IPS DF 6.9 (cell line): ENCODE measurements at regions not wholly inside any gene's neighbourhood (a gene's known extent, or its start where the extent isn't known, plus 50 kb on each side); places are given as distances from the start of the nearest gene placed in this dataset.

Experiments used
- DNase-seq: peaks from one replicate; pipeline ENCODE4 v3.0.0-alpha.2; 2013; ENCODE audit warnings: low read depth, low spot score
- H3K27ac ChIP-seq: one replicate; pipeline ENCODE4 v1.5.1; 2013; ENCODE audit warnings: low read length, control low read depth
- H3K27me3 ChIP-seq: 2 replicates; pipeline ENCODE4 v1.6.1; 2013; ENCODE audit warnings: mild to moderate bottlenecking, low read length; ENCODE audit not compliant: control insufficient read depth, insufficient read depth
- H3K36me3 ChIP-seq: 2 replicates; pipeline ENCODE4 v1.6.1; 2013; ENCODE audit warnings: low read length; ENCODE audit not compliant: control insufficient read depth, insufficient read depth
- H3K4me1 ChIP-seq: 2 replicates; pipeline ENCODE4 v1.6.1; 2013; ENCODE audit warnings: low read length; ENCODE audit not compliant: control insufficient read depth, insufficient read depth
- H3K4me3 ChIP-seq: 2 replicates; pipeline ENCODE4 v1.5.1; 2013; ENCODE audit warnings: mild to moderate bottlenecking, low read length
- H3K9me3 ChIP-seq: 2 replicates; pipeline ENCODE4 v1.6.1; 2013; ENCODE audit warnings: low read length, inconsistent platforms; ENCODE audit not compliant: control insufficient read depth, insufficient read depth
- WGBS: extraction: QIAGEN DNeasy Blood & Tissue Kit; methylation state at CpG from one replicate; pipeline ENCODE4 v1.1.7; 2013; ENCODE audit warnings: mixed read lengths, missing lambda C conversion rate; ENCODE audit not compliant: insufficient read length, insufficient coverage; 5-methylcytosine and 5-hydroxymethylcytosine counted together

- Histone ChIP-seq H3K36me3 (no peaks in the 10 kb centered on the region), H3K27me3 (no peaks in the 10 kb centered on the region), H3K4me3 (no peak overlapping the region), H3K9me3 (no peaks in the 10 kb centered on the region), H3K27ac (no peak overlapping the region), H3K4me1 (no peaks in the 10 kb centered on the region)
- no CpG with 5 or more reads among the region's 2 CpGs for WGBS
- no peak for DNase-seq
These were observed 505.1 kb downstream of the DNAH5 start for GRCh38 chr5:13439430-13439829.

GRCh38 chr5:13427827-13428557 lies 516.5 kb downstream of the DNAH5 start:
- Histone ChIP-seq H3K27me3 (no peaks in the 10 kb centered on the region), H3K4me1 (no peaks in the 10 kb centered on the region; the same call in 1 of the 2 replicates), H3K4me3 (no peak overlapping the region), H3K36me3 (no peaks in the 10 kb centered on the region), H3K27ac (no peak overlapping the region), H3K9me3 (no peaks in the 10 kb centered on the region)
- no CpG with 5 or more reads among the region's 6 CpGs for WGBS
- no peak for DNase-seq

DNA sequence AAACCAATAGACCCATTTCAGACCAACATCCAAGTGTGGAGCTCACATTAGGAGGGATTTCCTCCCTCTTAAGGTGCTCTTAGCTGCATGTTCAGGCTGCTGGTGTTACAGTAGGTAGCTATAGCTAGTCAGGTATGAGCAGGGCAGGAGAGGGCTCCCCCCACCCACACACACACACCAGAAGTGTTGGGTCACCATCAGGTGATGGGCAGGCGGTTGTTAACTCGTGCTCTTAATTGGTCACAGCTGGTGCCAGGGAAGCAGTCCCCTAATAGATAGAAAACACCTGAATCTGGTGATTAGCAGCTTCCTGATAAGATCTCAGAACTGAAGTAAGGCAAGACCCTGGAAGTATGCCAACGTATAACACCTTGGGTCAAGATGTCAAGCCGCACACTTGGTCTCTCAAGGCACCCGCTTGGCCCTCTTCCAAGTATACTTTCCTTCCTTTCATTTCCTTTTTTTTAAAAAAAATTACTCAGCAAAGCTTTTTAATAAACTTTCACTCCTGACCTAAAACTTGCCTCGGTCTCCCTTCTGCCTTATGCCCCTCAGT lies 532.4 kb downstream of the DNAH5 start:
- Histone ChIP-seq H3K27me3 (no peaks in the 10 kb centered on the region), H3K4me3 (no peak overlapping the region), H3K36me3 (no peaks in the 10 kb centered on the region), H3K9me3 (no peaks in the 10 kb centered on the region), H3K27ac (no peak overlapping the region), H3K4me1 (no peaks in the 10 kb centered on the region)
- WGBS: no CpG with 5 or more reads among the region's 6 CpGs
- no peak for DNase-seq

DNA sequence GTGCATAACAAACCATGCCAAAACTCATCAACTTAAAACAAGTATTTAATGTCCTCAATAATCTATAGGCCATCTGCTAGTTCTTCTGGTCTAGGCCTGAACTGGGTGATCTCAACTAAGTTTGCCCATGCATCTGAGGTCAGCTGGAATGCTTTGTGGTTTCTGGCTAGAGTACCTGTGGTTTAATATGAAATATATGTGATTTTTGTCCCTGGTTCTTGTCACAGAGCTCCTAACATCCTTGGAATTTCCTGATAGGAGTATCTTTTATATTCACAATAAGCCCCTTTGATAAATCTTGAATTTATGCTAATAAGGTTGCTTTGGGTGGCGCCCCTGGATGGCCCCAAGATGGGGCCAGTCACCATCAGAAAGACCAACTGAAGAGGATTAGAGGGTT lies 535.9 kb downstream of the DNAH5 start:
- no peaks in the 10 kb centered on the region for H3K27me3 ChIP-seq
- DNase-seq: no peak

GRCh38 chr5:13403351-13403750 lies 541.1 kb downstream of the DNAH5 start:
- no peaks in the 10 kb centered on the region for H3K27me3 ChIP-seq
- H3K27ac ChIP-seq: no peak overlapping the region
- H3K36me3 ChIP-seq: no peaks in the 10 kb centered on the region
- H3K9me3 ChIP-seq: no peaks in the 10 kb centered on the region
- no peak for DNase-seq
- no peak overlapping the region for H3K4me3 ChIP-seq
- H3K4me1 ChIP-seq: no peaks in the 10 kb centered on the region

More for the DNA sequence above, 535.9 kb downstream of the DNAH5 start:
- H3K4me3 ChIP-seq: no peak overlapping the region
- H3K36me3 ChIP-seq: no peaks in the 10 kb centered on the region
- H3K27ac ChIP-seq: no peak overlapping the region
- WGBS: no CpG with 5 or more reads among the region's 1 CpG
- no peaks in the 10 kb centered on the region for H3K9me3 ChIP-seq
- H3K4me1 ChIP-seq: no peaks in the 10 kb centered on the region

DNA sequence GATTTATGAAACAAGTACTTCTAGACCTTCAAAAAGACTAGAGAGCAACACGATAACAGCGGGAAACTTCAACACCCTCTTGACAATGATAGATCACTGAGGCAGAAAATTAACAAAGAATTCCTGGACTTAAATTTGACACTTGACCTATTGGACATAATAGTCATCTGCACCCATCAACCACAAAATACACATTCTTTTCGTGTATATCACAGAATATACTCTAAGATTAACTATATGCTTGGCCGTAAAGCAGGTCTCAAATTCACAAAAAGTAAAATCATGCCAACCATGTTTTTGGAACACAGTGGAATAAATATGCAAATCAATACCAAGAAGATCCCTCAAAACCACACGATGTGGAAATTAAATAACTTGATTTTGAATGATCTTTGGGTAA lies 559.4 kb downstream of the DNAH5 start:
- Histone ChIP-seq H3K27me3 (no peaks in the 10 kb centered on the region), H3K9me3 (no peaks in the 10 kb centered on the region), H3K4me3 (no peak overlapping the region), H3K27ac (no peak overlapping the region), H3K36me3 (no peaks in the 10 kb centered on the region), H3K4me1 (no peaks in the 10 kb centered on the region)
- DNase-seq: no peak
- WGBS: no CpG with 5 or more reads among the region's 5 CpGs

DNA sequence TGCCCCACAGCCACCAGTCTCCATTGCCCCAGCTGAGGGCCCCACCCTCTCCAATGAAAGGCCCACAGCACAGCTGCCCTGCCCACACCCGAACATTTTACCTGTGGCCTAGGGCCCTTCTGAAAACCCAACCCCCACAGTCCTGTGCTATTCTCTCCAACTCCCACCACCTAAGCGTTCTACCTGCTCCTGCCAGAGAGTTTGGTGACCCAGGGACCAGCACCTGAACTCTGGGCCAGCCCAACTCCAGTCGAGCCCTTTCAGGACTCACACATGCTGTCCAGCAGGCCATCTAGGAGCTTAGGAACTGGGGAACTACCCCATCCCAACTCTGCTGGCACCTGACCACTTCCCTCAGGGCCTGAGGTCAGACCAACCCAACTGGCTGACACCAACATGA lies 562.3 kb downstream of the DNAH5 start:
- DNase-seq: no peak
- Histone ChIP-seq H3K27me3 (no peaks in the 10 kb centered on the region), H3K36me3 (no peaks in the 10 kb centered on the region), H3K27ac (no peak overlapping the region), H3K9me3 (no peaks in the 10 kb centered on the region), H3K4me1 (no peaks in the 10 kb centered on the region), H3K4me3 (no peak overlapping the region)
- no CpG with 5 or more reads among the region's 3 CpGs for WGBS

DNA sequence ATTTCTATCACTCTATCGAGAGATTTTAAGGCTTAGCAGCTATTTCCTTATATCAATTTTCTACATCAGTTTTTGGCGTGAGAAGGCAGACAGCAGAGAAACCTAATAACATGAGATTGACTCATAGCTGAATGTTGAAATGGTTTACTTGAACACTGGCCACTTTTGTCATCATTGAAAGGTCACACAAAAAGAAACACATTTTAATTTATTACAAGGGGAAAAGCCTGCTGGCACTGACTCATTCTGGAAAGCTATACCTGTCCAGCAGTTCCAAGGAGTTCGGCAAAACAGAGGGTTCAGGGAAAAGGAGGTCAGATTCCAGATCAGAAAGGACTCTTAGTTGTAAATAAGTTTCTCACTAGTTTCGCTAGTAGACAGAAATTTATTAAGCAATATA lies 566.4 kb downstream of the DNAH5 start:
- H3K4me3 ChIP-seq: no peak overlapping the region
- H3K27ac ChIP-seq: no peak overlapping the region
- H3K9me3 ChIP-seq: no peaks in the 10 kb centered on the region
- no peaks in the 10 kb centered on the region for H3K27me3 ChIP-seq
- H3K4me1 ChIP-seq: no peaks in the 10 kb centered on the region
- no CpG with 5 or more reads among the region's 4 CpGs for WGBS
- no peaks in the 10 kb centered on the region for H3K36me3 ChIP-seq
- DNase-seq: no peak

DNA sequence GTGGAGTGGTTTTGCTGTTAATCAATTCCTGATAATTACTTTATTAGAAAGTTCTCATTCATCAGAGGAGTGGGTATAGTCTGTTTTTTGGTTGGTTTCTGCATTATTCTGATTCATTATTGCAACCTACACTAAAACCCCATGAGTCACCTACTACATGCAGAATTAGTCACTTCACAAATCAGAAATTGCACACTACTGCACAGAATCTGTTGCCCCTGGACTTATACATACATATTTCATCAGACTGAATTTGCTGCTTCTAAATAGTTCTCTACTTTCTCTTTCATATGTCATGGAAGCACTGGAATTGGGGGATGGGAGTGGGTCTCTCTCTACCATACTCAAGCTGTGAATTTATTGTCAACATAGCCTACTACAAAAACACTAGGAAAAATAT lies 585.1 kb downstream of the DNAH5 start:
- Histone ChIP-seq H3K4me3 (no peak overlapping the region), H3K9me3 (no peaks in the 10 kb centered on the region), H3K27me3 (no peaks in the 10 kb centered on the region), H3K27ac (no peak overlapping the region), H3K36me3 (no peaks in the 10 kb centered on the region), H3K4me1 (no peaks in the 10 kb centered on the region)
- no peak for DNase-seq

GRCh38 chr5:13358342-13358741 lies 586.1 kb downstream of the DNAH5 start:
- Histone ChIP-seq H3K4me1 (no peaks in the 10 kb centered on the region), H3K27me3 (no peaks in the 10 kb centered on the region), H3K36me3 (no peaks in the 10 kb centered on the region), H3K27ac (no peak overlapping the region), H3K9me3 (no peaks in the 10 kb centered on the region), H3K4me3 (no peak overlapping the region)
- no peak for DNase-seq

GRCh38 chr5:13357929-13358328 lies 586.6 kb downstream of the DNAH5 start:
- H3K9me3 ChIP-seq: no peaks in the 10 kb centered on the region
- H3K36me3 ChIP-seq: no peaks in the 10 kb centered on the region
- no peak overlapping the region for H3K27ac ChIP-seq
- no peaks in the 10 kb centered on the region for H3K27me3 ChIP-seq
- H3K4me1 ChIP-seq: no peaks in the 10 kb centered on the region
- WGBS: no CpG with 5 or more reads among the region's 1 CpG
- no peak for DNase-seq
- H3K4me3 ChIP-seq: no peak overlapping the region
